ENCODE measurements at regions not wholly inside any gene's neighbourhood (a gene's known extent, or its start where the extent isn't known, plus 50 kb on each side); places are given as distances from the start of the nearest gene placed in this dataset.

DNA sequence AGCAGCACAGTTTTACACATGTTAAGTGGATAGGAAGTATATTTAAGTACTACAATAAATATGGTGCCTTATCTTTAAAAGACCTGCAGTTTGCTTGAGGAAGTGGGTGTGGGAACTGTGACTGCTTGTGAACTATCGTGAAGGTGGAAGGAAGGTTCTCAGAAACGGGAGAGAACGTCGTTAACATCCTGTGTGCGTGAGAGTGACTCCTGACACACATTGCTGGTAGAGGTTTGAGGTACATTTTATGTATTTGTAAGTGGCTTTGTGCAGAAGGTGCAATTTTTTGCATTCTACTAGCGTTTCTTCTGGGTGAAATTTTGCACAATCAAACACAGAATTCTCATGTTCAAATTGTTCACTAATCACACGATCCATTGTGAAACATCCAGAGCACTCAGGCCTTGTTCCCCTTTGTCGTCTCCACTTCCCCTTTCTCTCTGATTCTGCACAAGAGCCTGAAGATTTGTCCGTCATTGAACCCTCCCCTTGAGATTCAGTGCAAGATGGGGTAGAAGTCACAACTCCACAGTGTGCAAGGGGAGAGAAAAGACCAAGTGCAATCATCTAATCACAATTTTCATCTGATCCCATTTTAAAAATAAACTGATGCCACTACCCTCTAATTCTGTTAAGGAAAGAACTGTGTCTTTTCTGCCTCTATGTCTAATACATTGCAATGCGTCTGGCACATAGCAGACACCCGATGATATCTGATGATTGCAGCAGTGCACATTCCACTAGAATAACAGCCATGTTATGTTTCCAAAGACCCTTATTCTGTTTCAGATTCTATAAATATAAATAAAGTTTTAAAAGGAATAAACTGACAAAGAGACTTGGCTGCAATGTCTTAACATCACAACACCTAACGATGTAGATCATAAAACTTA, 279.9 kb downstream of the NEBL start:
- Histone ChIP-seq H3K4me1 (no peaks in the 10 kb centered on the region), H3K36me3 (no peaks in the 10 kb centered on the region), H3K9me3 (replicated peaks) (no peaks in the 10 kb centered on the region), H3K27ac (replicated peaks) (no peak overlapping the region), H3K27me3 (ENCODE audit: low read depth) (no peaks in the 10 kb centered on the region), H3K4me3 (no peak overlapping the region)
- TF ChIP-seq, protein P1, sequence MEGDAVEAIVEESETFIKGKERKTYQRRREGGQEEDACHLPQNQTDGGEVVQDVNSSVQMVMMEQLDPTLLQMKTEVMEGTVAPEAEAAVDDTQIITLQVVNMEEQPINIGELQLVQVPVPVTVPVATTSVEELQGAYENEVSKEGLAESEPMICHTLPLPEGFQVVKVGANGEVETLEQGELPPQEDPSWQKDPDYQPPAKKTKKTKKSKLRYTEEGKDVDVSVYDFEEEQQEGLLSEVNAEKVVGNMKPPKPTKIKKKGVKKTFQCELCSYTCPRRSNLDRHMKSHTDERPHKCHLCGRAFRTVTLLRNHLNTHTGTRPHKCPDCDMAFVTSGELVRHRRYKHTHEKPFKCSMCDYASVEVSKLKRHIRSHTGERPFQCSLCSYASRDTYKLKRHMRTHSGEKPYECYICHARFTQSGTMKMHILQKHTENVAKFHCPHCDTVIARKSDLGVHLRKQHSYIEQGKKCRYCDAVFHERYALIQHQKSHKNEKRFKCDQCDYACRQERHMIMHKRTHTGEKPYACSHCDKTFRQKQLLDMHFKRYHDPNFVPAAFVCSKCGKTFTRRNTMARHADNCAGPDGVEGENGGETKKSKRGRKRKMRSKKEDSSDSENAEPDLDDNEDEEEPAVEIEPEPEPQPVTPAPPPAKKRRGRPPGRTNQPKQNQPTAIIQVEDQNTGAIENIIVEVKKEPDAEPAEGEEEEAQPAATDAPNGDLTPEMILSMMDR (IDR thresholded peaks at IDR 0.05; ENCODE audit: borderline replicate concordance), result no peak
- DNase-seq, result no peak
- intact Hi-C loops (cut with micrococcal nuclease), result no loop called here

DNA sequence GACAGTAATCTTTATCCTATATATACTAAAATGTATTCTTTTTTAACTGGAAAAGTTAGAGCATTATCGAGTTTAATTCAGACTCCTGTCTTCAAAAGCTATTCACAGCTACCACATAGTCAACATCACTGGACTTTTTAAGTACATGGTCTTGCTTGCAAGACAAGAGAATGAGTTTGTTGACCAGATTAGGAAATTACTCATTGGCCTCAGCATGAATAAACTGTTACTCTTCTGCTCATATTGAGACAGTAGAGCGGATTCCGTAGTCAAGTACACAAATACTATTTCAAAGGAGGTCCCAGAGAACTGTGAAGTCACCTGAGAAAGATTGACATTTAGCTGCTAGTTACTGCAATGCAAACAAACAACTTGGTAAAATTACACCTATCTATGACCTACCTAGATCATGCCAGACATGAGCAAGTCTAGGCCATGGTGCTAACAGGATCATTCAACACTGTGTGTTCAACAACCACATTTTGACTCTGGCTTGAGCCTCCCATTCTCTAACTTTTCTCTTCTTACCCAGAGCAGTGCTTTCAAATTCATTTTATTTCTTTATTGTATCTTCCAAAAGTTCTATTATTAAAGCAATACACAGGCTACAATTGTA, 280.9 kb downstream of the NEBL start:
- intact Hi-C loops (cut with micrococcal nuclease), result no loop called here

DNA sequence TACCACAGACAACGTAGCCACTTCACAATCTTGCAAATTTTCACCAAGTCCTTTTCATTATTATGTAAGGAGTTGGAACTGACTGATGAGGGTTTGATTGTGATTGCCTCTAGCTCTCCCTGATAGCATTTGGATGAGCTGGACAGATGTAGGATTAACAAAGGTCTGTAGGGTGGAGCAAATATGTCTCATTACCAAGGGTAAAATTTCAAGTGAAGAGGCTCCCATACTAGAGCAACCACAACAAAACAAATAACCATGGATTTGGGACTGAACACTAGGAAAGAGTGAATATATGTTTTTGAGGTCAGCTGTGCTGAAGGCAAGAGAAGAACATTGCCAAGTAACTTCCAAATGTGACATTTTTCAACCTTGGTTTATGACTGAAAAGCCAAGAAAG, 281.7 kb downstream of the NEBL start:
- TF ChIP-seq, protein P1 (IDR thresholded peaks at IDR 0.05; ENCODE audit: borderline replicate concordance), result no peak
- intact Hi-C loops (cut with micrococcal nuclease), result no loop called here
- Histone ChIP-seq H3K36me3 (no peaks in the 10 kb centered on the region), H3K27me3 (ENCODE audit: low read depth) (no peaks in the 10 kb centered on the region), H3K4me3 (no peak overlapping the region), H3K4me1 (no peaks in the 10 kb centered on the region), H3K9me3 (replicated peaks) (no peaks in the 10 kb centered on the region), H3K27ac (replicated peaks) (no peak overlapping the region)
- DNase-seq, result no peak

More for the DNA sequence above, 280.9 kb downstream of the NEBL start:
- Histone ChIP-seq H3K9me3 (replicated peaks) (no peaks in the 10 kb centered on the region), H3K4me1 (no peaks in the 10 kb centered on the region), H3K27ac (replicated peaks) (no peak overlapping the region), H3K27me3 (ENCODE audit: low read depth) (no peaks in the 10 kb centered on the region), H3K4me3 (no peak overlapping the region), H3K36me3 (no peaks in the 10 kb centered on the region)
- DNase-seq, result no peak
- TF ChIP-seq, protein P1 (IDR thresholded peaks at IDR 0.05; ENCODE audit: borderline replicate concordance), result no peak

DNA sequence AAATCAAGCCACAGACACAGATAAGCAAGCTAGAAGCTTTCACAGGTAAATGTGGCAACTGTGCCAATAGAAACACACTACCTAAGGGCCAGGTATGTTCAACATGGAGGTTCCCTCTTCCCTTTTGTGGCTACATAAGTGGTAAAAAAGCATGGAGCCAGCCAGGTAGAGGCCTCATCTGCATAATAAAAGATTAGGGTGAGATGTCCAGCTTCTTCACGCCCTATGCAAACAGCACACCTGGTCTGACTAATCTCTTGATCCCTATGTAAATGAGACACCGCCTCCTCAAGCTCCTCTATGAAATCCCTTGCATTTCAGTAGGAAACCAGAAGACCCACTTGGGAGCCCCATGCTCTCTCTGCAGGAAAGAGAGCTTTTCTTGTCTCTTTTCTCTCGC, 282.2 kb downstream of the NEBL start:
- Histone ChIP-seq H3K4me1 (no peaks in the 10 kb centered on the region), H3K9me3 (replicated peaks) (peaks cover 3% of the 10 kb centered on the region), H3K36me3 (no peaks in the 10 kb centered on the region), H3K4me3 (no peak overlapping the region), H3K27ac (replicated peaks) (no peak overlapping the region), H3K27me3 (ENCODE audit: low read depth) (no peaks in the 10 kb centered on the region)
- no peak for DNase-seq
- TF ChIP-seq, protein P1 (IDR thresholded peaks at IDR 0.05; ENCODE audit: borderline replicate concordance), result no peak
- intact Hi-C loops (cut with micrococcal nuclease), result no loop called here

DNA sequence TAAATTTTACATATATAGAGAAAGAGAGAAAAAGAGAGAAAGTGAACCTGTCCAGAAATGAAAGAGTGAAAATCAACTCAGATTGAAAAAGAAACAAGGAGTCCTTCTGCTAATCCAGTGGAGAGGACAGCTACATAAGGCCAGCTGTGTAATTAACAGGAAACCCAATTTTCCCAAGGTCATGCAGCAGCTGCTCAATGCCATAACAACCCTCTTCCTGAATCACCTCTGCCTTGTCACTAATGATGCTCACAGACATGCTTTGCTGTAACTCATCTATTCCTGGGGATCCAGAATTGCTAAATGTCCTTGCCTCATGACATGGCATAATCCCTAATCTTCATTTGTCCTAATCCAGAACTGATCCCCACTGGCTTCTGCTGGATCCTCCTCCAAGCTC, 288.6 kb downstream of the NEBL start:
- Histone ChIP-seq H3K27me3 (ENCODE audit: low read depth) (no peaks in the 10 kb centered on the region), H3K9me3 (replicated peaks) (peaks cover 12% of the 10 kb centered on the region), H3K27ac (replicated peaks) (no peak overlapping the region), H3K36me3 (no peaks in the 10 kb centered on the region), H3K4me3 (no peak overlapping the region), H3K4me1 (no peaks in the 10 kb centered on the region)
- DNase-seq, result no peak
- TF ChIP-seq, protein P1 (IDR thresholded peaks at IDR 0.05; ENCODE audit: borderline replicate concordance), result no peak
- intact Hi-C loops (cut with micrococcal nuclease), result no loop called here

All from left ventricle myocardium inferior (tissue), 1 donor.